DND-41 (cell line): ENCODE measurements at regions not wholly inside any gene's neighbourhood (a gene's known extent, or its start where the extent isn't known, plus 50 kb on each side); places are given as distances from the start of the nearest gene placed in this dataset.

Source experiments
- ATAC-seq: fragments of 200-7000 bp; cut with Tn5 transposase; 3 replicates; pipeline ENCODE4 v1.9.1; 2021; ENCODE audit warnings: low read depth; ENCODE audit not compliant: insufficient read depth
- DNase-seq: peaks from one replicate; pipeline ENCODE4 v3.0.0-alpha.2; 2020
- H2AFZ ChIP-seq: 2 replicates; pipeline ENCODE4 v1.6.0; 2012; ENCODE audit warnings: low read depth, low read length
- H3K27ac ChIP-seq: 2 replicates; pipeline ENCODE4 v1.5.1; 2012; ENCODE audit warnings: low read length, inconsistent platforms
- H3K27me3 ChIP-seq: fragments of 200-600 bp; sonication (generic); 2 replicates; pipeline ENCODE4 v1.6.0; 2012; ENCODE audit warnings: low read length, mild to moderate bottlenecking, inconsistent platforms; ENCODE audit not compliant: insufficient read depth, poor library complexity
- H3K36me3 ChIP-seq: 2 replicates; pipeline ENCODE4 v1.5.1; 2012; ENCODE audit warnings: low read length, inconsistent platforms; ENCODE audit not compliant: insufficient read depth
- H3K4me1 ChIP-seq: 2 replicates; pipeline ENCODE4 v1.5.1; 2012; ENCODE audit warnings: mild to moderate bottlenecking, low read length; ENCODE audit not compliant: insufficient read depth
- H3K4me2 ChIP-seq: 2 replicates; pipeline ENCODE4 v1.6.0; 2012; ENCODE audit warnings: mild to moderate bottlenecking, moderate library complexity, low read length, inconsistent platforms; ENCODE audit not compliant: insufficient read depth
- H3K4me3 ChIP-seq, 2 experiments: fragments of 200-600 bp in 1 of 2; shearing (Covaris generic) in 1 of 2; 2 replicates each; pipeline ENCODE4 v1.5.1; 2012 to 2016; ENCODE audit warnings: inconsistent platforms in 2 of 2, low read length in 2 of 2, mild to moderate bottlenecking in 2 of 2, low read depth in 1 of 2, moderate library complexity in 1 of 2
- H3K79me2 ChIP-seq: 2 replicates; pipeline ENCODE4 v1.6.0; 2012; ENCODE audit warnings: low read length, inconsistent platforms; ENCODE audit not compliant: insufficient read depth
- H3K9ac ChIP-seq: 2 replicates; pipeline ENCODE4 v1.6.0; 2012; ENCODE audit warnings: low read depth, mild to moderate bottlenecking, inconsistent platforms, low read length, moderate library complexity
- H3K9me3 ChIP-seq: 2 replicates; pipeline ENCODE4 v1.5.1; 2012; ENCODE audit warnings: low read length, moderate library complexity, mild to moderate bottlenecking, inconsistent platforms; ENCODE audit not compliant: insufficient read depth, severe bottlenecking
- H4K20me1 ChIP-seq: 2 replicates; pipeline ENCODE4 v1.6.0; 2012; ENCODE audit warnings: low read length; ENCODE audit not compliant: insufficient read depth
- EZH2 ChIP-seq: IDR thresholded peaks from 3 replicates; pipeline ENCODE4 v1.6.1; 2012; ENCODE audit warnings: borderline replicate concordance, low read depth, mild to moderate bottlenecking, moderate library complexity, low read length, inconsistent platforms; ENCODE audit not compliant: severe bottlenecking
- TF ChIP-seq, protein P1 (sequence below): IDR thresholded peaks from 2 replicates; pipeline ENCODE4 v1.5.1; 2012; ENCODE audit warnings: borderline replicate concordance, low read length, moderate library complexity, mild to moderate bottlenecking; ENCODE audit not compliant: poor library complexity, severe bottlenecking; ENCODE audit errors: extremely low read depth

GRCh38 chrY:7966916-7967315, 1055.4 kb upstream of the AMELY start:
- Histone ChIP-seq H3K4me2 (no peak overlapping the region), H4K20me1 (no peaks in the 10 kb centered on the region), H2AFZ (no peak overlapping the region), H3K4me1 (no peaks in the 10 kb centered on the region), H3K27me3 (no peaks in the 10 kb centered on the region), H3K79me2 (no peaks in the 10 kb centered on the region), H3K9me3 (no peaks in the 10 kb centered on the region), H3K36me3 (no peaks in the 10 kb centered on the region), H3K9ac (no peak overlapping the region), H3K4me3 (no peak overlapping the region), H3K27ac (no peak overlapping the region)
- no peak for ATAC-seq
- no peak for DNase-seq
- no peak for TF ChIP-seq EZH2
- TF ChIP-seq, protein P1, sequence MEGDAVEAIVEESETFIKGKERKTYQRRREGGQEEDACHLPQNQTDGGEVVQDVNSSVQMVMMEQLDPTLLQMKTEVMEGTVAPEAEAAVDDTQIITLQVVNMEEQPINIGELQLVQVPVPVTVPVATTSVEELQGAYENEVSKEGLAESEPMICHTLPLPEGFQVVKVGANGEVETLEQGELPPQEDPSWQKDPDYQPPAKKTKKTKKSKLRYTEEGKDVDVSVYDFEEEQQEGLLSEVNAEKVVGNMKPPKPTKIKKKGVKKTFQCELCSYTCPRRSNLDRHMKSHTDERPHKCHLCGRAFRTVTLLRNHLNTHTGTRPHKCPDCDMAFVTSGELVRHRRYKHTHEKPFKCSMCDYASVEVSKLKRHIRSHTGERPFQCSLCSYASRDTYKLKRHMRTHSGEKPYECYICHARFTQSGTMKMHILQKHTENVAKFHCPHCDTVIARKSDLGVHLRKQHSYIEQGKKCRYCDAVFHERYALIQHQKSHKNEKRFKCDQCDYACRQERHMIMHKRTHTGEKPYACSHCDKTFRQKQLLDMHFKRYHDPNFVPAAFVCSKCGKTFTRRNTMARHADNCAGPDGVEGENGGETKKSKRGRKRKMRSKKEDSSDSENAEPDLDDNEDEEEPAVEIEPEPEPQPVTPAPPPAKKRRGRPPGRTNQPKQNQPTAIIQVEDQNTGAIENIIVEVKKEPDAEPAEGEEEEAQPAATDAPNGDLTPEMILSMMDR = no peak

GRCh38 chrY:7963393-7963792, 1051.8 kb upstream of the AMELY start:
- no peaks in the 10 kb centered on the region for H3K79me2 ChIP-seq
- TF ChIP-seq, protein P1 = no peak
- no peak for TF ChIP-seq EZH2
- no peak for ATAC-seq

GRCh38 chrY:7962350-7962749, 1050.8 kb upstream of the AMELY start:
- no peak for TF ChIP-seq EZH2
- TF ChIP-seq, protein P1 = no peak
- Histone ChIP-seq H3K4me2 (no peak overlapping the region), H2AFZ (no peak overlapping the region), H4K20me1 (no peaks in the 10 kb centered on the region), H3K27ac (no peak overlapping the region), H3K36me3 (no peaks in the 10 kb centered on the region), H3K79me2 (no peaks in the 10 kb centered on the region), H3K9me3 (no peaks in the 10 kb centered on the region), H3K4me3 (no peak overlapping the region), H3K4me1 (no peaks in the 10 kb centered on the region), H3K9ac (no peak overlapping the region), H3K27me3 (no peaks in the 10 kb centered on the region)
- ATAC-seq = no peak
- no peak for DNase-seq

More at GRCh38 chrY:7963393-7963792, 1051.8 kb upstream of the AMELY start:
- H3K9me3 ChIP-seq = no peaks in the 10 kb centered on the region
- no peaks in the 10 kb centered on the region for H3K27me3 ChIP-seq
- no peaks in the 10 kb centered on the region for H4K20me1 ChIP-seq
- no peak overlapping the region for H3K4me3 ChIP-seq
- H3K4me2 ChIP-seq = no peak overlapping the region
- DNase-seq = no peak
- H3K36me3 ChIP-seq = no peaks in the 10 kb centered on the region
- H3K4me1 ChIP-seq = no peaks in the 10 kb centered on the region
- H3K9ac ChIP-seq = no peak overlapping the region
- H3K27ac ChIP-seq = no peak overlapping the region
- H2AFZ ChIP-seq = no peak overlapping the region

GRCh38 chrY:7961811-7962210, 1050.3 kb upstream of the AMELY start:
- Histone ChIP-seq H4K20me1 (no peaks in the 10 kb centered on the region), H3K36me3 (no peaks in the 10 kb centered on the region), H3K4me1 (no peaks in the 10 kb centered on the region), H3K4me3 (no peak overlapping the region), H3K27ac (no peak overlapping the region), H3K4me2 (no peak overlapping the region), H3K79me2 (no peaks in the 10 kb centered on the region), H2AFZ (no peak overlapping the region), H3K27me3 (no peaks in the 10 kb centered on the region), H3K9me3 (no peaks in the 10 kb centered on the region), H3K9ac (no peak overlapping the region)
- no peak for DNase-seq
- no peak for ATAC-seq
- TF ChIP-seq, protein P1 = no peak
- no peak for TF ChIP-seq EZH2
